DOHH2 (cell line): ENCODE measurements at regions not wholly inside any gene's neighbourhood (a gene's known extent, or its start where the extent isn't known, plus 50 kb on each side); places are given as distances from the start of the nearest gene placed in this dataset.
"Not testable (repeated sequence)": the region's sequence is repeated elsewhere in the genome, so short reads cannot be mapped to it uniquely, and the experiment has no call there.

Experiments
- EZH2phosphoT487 ChIP-seq: fragments of 200-600 bp; sonication (generic); IDR thresholded peaks from 2 replicates; pipeline ENCODE4 v1.6.1; 2017; ENCODE audit warnings: borderline replicate concordance, mild to moderate bottlenecking, antibody characterized with exemption, low read length, moderate library complexity, mixed read lengths
- TF ChIP-seq, protein P1 (sequence below): fragments of 200-600 bp; sonication (generic); IDR thresholded peaks from one replicate; pipeline ENCODE4 v1.5.1; 2014; ENCODE audit warnings: antibody characterized with exemption, mild to moderate bottlenecking, low read depth, low read length; ENCODE audit not compliant: poor library complexity, severe bottlenecking

DNA sequence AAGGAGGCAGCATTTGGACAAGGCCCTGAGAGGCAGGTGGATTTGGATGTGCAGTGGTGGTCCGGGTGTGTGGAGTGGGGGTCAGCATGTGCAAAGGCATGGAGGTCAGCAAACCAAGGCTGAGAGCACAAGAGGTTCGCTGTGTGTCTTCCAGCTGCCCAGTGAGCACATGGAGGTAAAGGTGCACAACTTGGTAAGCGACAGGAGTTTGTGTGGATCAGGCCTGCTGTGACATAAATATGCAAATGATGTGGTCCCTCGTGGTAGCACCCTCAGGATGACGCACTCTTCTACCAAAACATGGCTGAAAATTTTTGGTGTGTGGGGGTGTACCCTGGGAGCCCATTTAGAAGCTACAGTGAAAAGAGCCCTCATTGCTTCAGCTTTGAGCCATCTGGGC is 271.0 kb upstream of the PLGLB2 start:
- TF ChIP-seq, protein P1, sequence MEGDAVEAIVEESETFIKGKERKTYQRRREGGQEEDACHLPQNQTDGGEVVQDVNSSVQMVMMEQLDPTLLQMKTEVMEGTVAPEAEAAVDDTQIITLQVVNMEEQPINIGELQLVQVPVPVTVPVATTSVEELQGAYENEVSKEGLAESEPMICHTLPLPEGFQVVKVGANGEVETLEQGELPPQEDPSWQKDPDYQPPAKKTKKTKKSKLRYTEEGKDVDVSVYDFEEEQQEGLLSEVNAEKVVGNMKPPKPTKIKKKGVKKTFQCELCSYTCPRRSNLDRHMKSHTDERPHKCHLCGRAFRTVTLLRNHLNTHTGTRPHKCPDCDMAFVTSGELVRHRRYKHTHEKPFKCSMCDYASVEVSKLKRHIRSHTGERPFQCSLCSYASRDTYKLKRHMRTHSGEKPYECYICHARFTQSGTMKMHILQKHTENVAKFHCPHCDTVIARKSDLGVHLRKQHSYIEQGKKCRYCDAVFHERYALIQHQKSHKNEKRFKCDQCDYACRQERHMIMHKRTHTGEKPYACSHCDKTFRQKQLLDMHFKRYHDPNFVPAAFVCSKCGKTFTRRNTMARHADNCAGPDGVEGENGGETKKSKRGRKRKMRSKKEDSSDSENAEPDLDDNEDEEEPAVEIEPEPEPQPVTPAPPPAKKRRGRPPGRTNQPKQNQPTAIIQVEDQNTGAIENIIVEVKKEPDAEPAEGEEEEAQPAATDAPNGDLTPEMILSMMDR = not testable (repeated sequence)
- TF ChIP-seq EZH2phosphoT487 = not testable (repeated sequence)
